GM19397 (cell line): ENCODE measurements at regions not wholly inside any gene's neighbourhood (a gene's known extent, or its start where the extent isn't known, plus 50 kb on each side); places are given as distances from the start of the nearest gene placed in this dataset.

Experiments
- ATAC-seq: cut with Tn5 transposase; IDR thresholded peaks from one replicate; pipeline ENCODE4 v1.9.1; 2021; ENCODE audit warnings: mild to moderate bottlenecking, moderate library complexity; ENCODE audit not compliant: unreplicated experiment

GRCh38 chr6:147621263-147621662 is 112.8 kb downstream of the SAMD5 start:
- ATAC-seq, result no peak

GRCh38 chr6:147621961-147622360 is 113.5 kb downstream of the SAMD5 start:
- no peak for ATAC-seq

GRCh38 chr6:147624946-147625515 is 116.5 kb downstream of the SAMD5 start:
- ATAC-seq, result no peak

- no peak for ATAC-seq
These were observed 117.5 kb downstream of the SAMD5 start for GRCh38 chr6:147625946-147626345.

- ATAC-seq, result no peak
These were observed 118.9 kb downstream of the SAMD5 start for GRCh38 chr6:147627411-147627810.

GRCh38 chr6:147633191-147633590 is 124.7 kb downstream of the SAMD5 start:
- ATAC-seq, result no peak

GRCh38 chr6:147637620-147638195 is 129.2 kb downstream of the SAMD5 start:
- ATAC-seq, result no peak

- ATAC-seq, result no peak
These were observed 130.8 kb downstream of the SAMD5 start for GRCh38 chr6:147639279-147639678.

GRCh38 chr6:147640606-147641005 is 132.1 kb downstream of the SAMD5 start:
- no peak for ATAC-seq

GRCh38 chr6:147641511-147641910 is 133.0 kb downstream of the SAMD5 start:
- no peak for ATAC-seq

GRCh38 chr6:147642458-147642857 is 134.0 kb downstream of the SAMD5 start:
- ATAC-seq, result no peak

- no peak for ATAC-seq
These were observed 135.1 kb downstream of the SAMD5 start for GRCh38 chr6:147643341-147644200.

GRCh38 chr6:147648916-147649315 is 140.4 kb downstream of the SAMD5 start:
- no peak for ATAC-seq

- ATAC-seq, result no peak
These were observed 143.0 kb downstream of the SAMD5 start for GRCh38 chr6:147651249-147652063.

- ATAC-seq, result no peak
These were observed 145.1 kb downstream of the SAMD5 start for GRCh38 chr6:147653631-147654030.

GRCh38 chr6:147654103-147654845 is 145.8 kb downstream of the SAMD5 start:
- ATAC-seq, result no peak

- no peak for ATAC-seq
These were observed 152.1 kb downstream of the SAMD5 start for GRCh38 chr6:147660334-147661311.

- no peak for ATAC-seq
These were observed 154.2 kb downstream of the SAMD5 start for GRCh38 chr6:147662646-147663045.

GRCh38 chr6:147664092-147664491 is 155.6 kb downstream of the SAMD5 start:
- no peak for ATAC-seq
